NB4 (cell line): ENCODE measurements at regions not wholly inside any gene's neighbourhood (a gene's known extent, or its start where the extent isn't known, plus 50 kb on each side); places are given as distances from the start of the nearest gene placed in this dataset.
"Not testable (repeated sequence)": the region's sequence is repeated elsewhere in the genome, so short reads cannot be mapped to it uniquely, and the experiment has no call there.

ENCODE experiments used
- DNase-seq: peaks from one replicate; pipeline ENCODE4 v3.0.0; 2010; ENCODE audit warnings: low read depth
- H3K4me3 ChIP-seq: one replicate; pipeline ENCODE4 v1.5.1; 2011; ENCODE audit warnings: mild to moderate bottlenecking, low read depth, low read length, moderate library complexity
- MYC ChIP-seq: IDR thresholded peaks from 2 replicates; pipeline ENCODE4 v1.6.1; 2011; ENCODE audit warnings: low read depth, low read length
- POLR2A ChIP-seq: IDR thresholded peaks from 2 replicates; pipeline ENCODE4 v1.6.1; 2011; ENCODE audit warnings: mild to moderate bottlenecking; ENCODE audit not compliant: insufficient read length; ENCODE audit errors: extremely low read depth
- TF ChIP-seq, protein P1 (sequence below): IDR thresholded peaks from 2 replicates; pipeline ENCODE4 v1.6.1; 2011; ENCODE audit warnings: low read depth, low read length
- TF ChIP-seq, protein P2 (sequence below): IDR thresholded peaks from one replicate; pipeline ENCODE4 v1.5.1; 2012; ENCODE audit warnings: low read depth, low read length

DNA sequence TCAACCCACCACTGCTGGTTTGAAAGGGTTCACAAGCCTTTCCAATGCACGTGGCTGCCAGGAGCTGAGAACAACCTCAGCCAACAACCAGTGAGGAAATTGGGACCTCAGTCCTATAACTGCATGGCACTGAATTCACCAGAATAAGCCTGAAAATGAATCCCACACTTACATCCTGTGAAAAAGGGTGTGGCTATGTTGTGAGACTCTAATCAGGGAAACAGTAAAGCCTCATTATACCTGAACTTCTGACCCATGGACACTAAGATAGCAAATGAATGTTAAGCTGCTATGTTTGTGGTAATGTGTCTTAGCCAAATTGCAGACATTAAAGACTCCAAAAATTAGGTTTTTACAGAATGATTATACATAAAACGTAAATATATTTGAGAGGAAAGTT, 515.8 kb downstream of the IRS1 start:
- no peak for TF ChIP-seq POLR2A
- no peak for TF ChIP-seq MYC
- TF ChIP-seq, protein P1, sequence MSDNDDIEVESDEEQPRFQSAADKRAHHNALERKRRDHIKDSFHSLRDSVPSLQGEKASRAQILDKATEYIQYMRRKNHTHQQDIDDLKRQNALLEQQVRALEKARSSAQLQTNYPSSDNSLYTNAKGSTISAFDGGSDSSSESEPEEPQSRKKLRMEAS: no peak
- TF ChIP-seq, protein P2, sequence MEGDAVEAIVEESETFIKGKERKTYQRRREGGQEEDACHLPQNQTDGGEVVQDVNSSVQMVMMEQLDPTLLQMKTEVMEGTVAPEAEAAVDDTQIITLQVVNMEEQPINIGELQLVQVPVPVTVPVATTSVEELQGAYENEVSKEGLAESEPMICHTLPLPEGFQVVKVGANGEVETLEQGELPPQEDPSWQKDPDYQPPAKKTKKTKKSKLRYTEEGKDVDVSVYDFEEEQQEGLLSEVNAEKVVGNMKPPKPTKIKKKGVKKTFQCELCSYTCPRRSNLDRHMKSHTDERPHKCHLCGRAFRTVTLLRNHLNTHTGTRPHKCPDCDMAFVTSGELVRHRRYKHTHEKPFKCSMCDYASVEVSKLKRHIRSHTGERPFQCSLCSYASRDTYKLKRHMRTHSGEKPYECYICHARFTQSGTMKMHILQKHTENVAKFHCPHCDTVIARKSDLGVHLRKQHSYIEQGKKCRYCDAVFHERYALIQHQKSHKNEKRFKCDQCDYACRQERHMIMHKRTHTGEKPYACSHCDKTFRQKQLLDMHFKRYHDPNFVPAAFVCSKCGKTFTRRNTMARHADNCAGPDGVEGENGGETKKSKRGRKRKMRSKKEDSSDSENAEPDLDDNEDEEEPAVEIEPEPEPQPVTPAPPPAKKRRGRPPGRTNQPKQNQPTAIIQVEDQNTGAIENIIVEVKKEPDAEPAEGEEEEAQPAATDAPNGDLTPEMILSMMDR: no peak
- DNase-seq: no peak
- no peak overlapping the region for H3K4me3 ChIP-seq

DNA sequence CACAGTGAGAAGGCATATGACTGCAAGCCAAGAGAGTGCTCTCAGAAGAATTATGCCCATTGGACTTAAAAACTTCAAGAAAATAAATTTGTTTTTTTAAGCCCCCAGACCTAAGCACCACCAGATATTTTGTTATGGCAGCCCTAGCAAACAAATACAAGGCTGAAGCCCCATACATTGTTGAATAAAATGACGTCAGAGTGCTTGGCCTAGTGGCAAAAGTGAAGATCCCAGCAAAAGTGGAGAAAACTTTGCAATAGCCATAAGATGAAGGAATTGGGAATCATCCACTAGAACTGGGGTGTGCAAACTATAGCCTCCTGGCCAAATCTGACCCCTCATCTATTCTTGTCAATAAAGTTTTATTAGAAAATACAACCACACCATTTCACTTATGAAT, 517.5 kb downstream of the IRS1 start:
- TF ChIP-seq MYC: no peak
- TF ChIP-seq, protein P1: no peak
- no peak for DNase-seq
- no peak overlapping the region for H3K4me3 ChIP-seq

DNA sequence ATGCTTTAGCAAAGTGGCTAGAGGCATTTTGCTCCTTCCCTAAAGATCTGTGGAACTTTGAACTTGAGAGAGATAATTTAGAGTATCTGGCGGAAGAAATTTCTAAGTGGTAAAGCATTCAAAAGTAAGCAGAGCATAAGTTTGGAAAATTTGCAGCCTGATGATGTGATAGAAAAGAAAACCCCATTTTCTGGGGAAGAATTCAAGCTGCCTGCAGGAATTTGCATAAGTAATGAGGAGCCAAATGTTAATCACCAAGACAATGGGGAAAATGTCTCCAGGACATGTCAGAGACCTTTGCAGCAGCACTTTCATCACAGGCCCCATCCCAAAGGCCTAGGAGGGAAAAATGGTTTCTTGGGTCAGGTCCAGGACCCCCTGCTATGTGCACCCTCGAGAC, 519.5 kb downstream of the IRS1 start:
- not testable (repeated sequence) for H3K4me3 ChIP-seq, DNase-seq

DNA sequence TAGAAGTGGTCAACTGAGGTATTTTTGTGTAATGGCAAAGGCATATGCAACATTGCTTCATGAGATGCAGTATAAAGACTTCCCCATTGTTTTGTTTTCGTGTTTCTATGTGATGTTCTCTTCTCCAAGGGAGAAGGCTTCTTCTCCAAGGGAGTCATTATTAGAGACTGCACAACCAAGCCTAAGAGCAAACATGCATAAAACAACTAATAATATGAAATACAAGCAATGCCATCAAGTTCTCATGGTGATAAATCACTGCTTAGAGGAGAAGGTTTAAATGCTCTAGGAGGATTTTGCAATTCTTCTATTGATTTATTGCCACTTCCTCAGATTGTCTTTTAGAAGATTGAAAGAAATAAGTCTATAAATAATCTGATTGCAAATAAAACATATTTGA, 524.4 kb downstream of the IRS1 start:
- H3K4me3 ChIP-seq: no peak overlapping the region
- TF ChIP-seq POLR2A (no peak), MYC (no peak)
- TF ChIP-seq, protein P2: no peak
- TF ChIP-seq, protein P1: no peak
- DNase-seq: no peak

DNA sequence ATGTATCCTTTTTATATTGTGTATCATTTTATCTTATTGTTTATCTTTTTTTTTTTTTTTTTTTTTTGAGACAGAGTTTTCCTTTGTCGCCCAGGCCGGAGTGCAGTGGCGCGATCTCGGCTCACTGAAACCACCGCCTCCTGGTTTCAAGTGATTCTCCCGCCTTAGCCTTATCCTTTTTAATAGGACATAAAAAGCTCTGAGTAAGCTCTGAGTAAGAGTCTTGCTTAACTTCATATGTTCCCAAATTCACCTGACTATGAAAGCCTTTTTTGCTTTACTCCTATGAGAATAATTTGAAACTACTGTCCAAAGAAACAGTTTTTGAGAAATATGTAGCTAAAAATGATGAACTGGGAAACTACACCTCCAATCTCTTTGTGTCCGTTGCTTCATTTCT, 525.5 kb downstream of the IRS1 start:
- TF ChIP-seq, protein P2: no peak
- no peak for TF ChIP-seq POLR2A
- no peak for TF ChIP-seq MYC
- TF ChIP-seq, protein P1: no peak
- no peak for DNase-seq
- no peak overlapping the region for H3K4me3 ChIP-seq

DNA sequence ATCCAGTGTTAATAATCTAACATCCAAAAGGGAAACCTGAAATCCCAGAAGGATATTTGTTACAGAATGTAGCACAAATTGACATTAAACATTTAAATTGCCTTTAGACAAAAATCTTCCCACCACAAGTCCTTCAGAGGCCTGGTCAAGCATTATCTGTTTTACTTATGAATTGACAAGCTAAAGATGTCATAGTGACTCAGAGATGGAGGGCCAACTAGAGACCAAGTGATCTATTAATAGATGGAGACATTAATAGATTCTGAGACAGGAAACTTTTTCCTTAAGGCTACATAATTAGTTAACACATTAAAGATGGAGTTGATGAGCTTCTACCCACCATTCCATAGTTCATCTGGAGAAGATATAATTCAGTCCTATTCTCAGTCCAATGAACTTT, 526.2 kb downstream of the IRS1 start:
- DNase-seq: no peak
- no peak overlapping the region for H3K4me3 ChIP-seq
- TF ChIP-seq, protein P1: no peak
- TF ChIP-seq, protein P2: no peak
- no peak for TF ChIP-seq POLR2A
- TF ChIP-seq MYC: no peak

DNA sequence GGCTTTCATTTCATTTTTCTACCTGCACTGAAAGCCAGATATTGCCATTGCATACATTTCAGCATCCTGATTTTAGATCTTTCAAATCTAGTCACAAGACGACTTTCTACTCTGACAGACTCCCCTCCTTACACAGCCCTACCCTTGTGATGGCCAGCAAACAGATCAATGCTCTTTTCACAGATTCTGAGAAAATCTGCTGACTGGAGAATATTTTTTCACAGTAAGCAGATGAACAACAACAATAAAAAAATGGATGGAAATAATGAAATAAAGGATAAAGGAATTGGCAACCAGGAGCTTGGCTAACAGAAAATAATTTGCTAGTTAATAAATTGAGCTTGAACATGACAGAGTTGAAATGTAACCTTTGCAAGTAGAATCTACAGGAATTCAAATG, 527.2 kb downstream of the IRS1 start:
- DNase-seq: no peak
- no peak overlapping the region for H3K4me3 ChIP-seq
- TF ChIP-seq POLR2A (no peak), MYC (no peak)
- TF ChIP-seq, protein P1: no peak
- TF ChIP-seq, protein P2: no peak
